SW480 (cell line): ENCODE measurements at regions not wholly inside any gene's neighbourhood (a gene's known extent, or its start where the extent isn't known, plus 50 kb on each side); places are given as distances from the start of the nearest gene placed in this dataset.

ENCODE experiments used
- DNase-seq: peaks from one replicate; pipeline ENCODE4 v3.0.0-alpha.2; 2016; ENCODE audit warnings: low spot score

- no peak for DNase-seq
Measured at GRCh38 chr20:57763235-57763595, 53.4 kb upstream of the PMEPA1 start.

- DNase-seq = no peak
Measured at GRCh38 chr20:57762531-57763234, 52.9 kb upstream of the PMEPA1 start.

GRCh38 chr20:57761413-57761734 is 51.6 kb upstream of the PMEPA1 start:
- no peak for DNase-seq

- DNase-seq = no peak
Measured at GRCh38 chr20:57760698-57761412, 51.0 kb upstream of the PMEPA1 start.

- no peak for DNase-seq
Measured at GRCh38 chr20:57759724-57760123, 49.9 kb upstream of the PMEPA1 start.
